ENCODE measurements at regions not wholly inside any gene's neighbourhood (a gene's known extent, or its start where the extent isn't known, plus 50 kb on each side); places are given as distances from the start of the nearest gene placed in this dataset.
A peak's percentile ranks its signal among the peaks of the same experiment; 100 is the strongest.

GRCh38 chr2:49248506-49248905 is 94.2 kb upstream of the FSHR start:
- peak; percentile 60 for DNase-seq

DNA sequence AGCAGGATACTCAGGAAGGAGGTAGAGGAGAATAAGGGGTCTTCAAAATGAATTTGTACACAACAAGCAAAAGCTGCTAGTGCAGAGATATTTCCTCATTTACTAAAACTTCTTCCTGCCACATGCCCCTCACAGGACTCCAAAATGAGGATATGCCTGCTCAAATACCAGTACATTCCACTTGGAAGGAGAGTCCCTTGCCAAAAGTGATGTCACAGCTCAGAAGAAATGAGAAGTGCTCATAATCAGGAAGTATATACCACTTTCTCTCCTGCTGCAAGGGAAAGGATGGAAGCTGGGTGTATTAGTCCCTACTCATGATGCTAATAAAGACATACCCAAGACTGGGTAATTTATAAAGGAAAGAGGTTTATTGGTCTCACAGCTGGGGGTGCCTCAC is 87.7 kb upstream of the FSHR start:
- peak; percentile 32 for DNase-seq

DNA sequence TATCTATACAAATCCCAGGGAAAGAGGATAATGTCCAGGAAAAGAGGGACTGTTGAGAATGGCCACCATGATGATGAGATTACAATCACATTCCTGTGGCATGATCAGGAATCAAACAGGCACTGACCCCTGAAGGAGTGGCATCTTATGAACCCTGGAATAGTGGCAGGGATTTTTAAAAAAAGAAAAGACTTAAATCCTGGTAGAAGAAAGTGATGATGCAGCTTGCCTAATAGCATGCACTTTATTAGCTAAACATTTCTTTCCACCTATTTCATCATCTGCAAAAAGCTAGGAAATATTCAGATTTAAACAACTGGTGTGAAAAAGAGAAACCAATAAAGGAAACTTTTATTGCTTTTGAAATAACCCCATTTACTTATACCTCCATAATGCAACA is 87.2 kb upstream of the FSHR start:
- no peak for DNase-seq

DNA sequence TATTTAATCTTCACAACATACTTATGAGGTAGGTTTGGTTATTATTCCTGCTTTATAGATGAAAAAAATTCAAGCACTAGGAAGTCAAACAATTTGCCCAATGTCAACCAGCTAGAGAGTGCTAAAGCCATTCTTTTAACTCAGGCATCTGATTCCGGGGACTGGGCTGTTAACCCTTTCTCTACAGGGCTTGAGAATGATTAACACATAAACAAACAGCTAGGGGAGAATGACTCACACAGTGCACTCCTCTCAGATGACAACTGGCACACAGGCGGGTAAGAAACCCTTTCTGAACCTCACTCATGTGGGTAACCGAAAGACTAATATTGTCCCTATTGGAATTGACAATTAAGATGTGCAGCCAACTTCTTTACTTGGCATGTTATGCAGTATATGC is 86.3 kb upstream of the FSHR start:
- DNase-seq, result peak; percentile 95

- no peak for DNase-seq
Measured at GRCh38 chr2:49238604-49238960, 84.3 kb upstream of the FSHR start.

- no peak for DNase-seq
Measured at GRCh38 chr2:49237867-49238603, 83.7 kb upstream of the FSHR start.

DNA sequence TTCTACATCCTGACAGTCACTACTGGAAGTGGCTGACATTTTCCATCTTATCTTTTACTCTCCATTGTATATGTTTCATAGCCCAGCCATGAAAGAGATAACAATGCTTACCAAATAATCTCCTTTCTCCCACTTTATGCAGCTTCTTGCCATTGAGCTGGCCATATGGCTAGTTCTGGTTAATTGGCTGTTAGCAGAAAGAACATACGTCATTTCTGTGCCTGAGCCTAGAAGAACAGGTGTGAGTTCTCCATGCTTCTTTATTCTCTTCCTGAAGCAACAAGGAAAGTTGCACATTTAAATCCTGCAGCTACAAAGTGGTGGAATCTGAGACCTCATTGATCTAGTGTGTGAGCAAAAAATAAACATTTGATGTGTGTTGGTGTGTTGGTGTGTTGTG is 82.0 kb upstream of the FSHR start:
- DNase-seq, result no peak

GRCh38 chr2:49226360-49226759 is 72.0 kb upstream of the FSHR start:
- DNase-seq, result no peak

DNA sequence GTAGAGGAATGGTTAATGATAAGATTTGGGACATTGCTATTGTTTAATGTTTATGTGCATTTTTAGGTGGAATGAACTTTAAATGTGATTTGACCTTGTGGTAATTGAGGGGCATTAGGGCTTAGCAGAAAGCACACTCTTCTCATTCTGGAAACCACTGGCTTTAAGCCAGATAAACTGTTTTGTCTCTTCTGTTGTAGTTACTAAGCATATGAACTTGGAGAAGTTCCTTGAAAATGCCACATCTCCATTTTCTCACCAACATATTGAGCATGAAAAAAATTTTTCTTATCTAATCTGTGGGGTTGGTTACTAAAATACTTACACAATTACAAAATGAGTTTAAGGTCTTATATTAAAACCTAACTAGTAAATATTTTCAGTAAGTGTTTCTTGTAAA is 70.8 kb upstream of the FSHR start:
- DNase-seq, result no peak

- DNase-seq, result peak; percentile 43
Measured at GRCh38 chr2:49224426-49225010, 70.2 kb upstream of the FSHR start.

- no peak for DNase-seq
Measured at GRCh38 chr2:49222975-49223528, 68.7 kb upstream of the FSHR start.

GRCh38 chr2:49219741-49220140 is 65.4 kb upstream of the FSHR start:
- no peak for DNase-seq

DNA sequence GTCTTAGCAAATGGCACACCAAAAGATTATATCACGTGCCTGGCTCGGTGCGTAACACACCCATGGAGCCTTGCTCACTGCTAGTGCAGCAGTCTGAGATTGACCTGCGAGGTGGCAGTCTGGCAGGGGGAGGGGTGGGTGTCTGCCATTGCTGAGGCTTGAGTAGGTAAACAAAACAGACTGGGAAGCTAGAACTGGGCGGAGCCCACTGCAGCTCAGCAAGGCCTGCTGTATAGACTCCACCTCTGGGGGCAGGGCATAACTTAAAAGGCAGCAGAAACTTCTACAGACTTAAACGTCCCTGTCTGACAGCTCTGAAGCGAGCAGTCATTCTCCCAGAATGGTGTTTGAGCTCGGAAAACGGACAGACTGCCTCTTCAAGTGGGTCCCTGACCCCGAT is 55.9 kb upstream of the FSHR start:
- DNase-seq, result peak; percentile 71

GRCh38 chr2:49207204-49207603 is 52.9 kb upstream of the FSHR start:
- DNase-seq, result no peak
